Liver (tissue), 8 donors: ENCODE measurements at regions not wholly inside any gene's neighbourhood (a gene's known extent, or its start where the extent isn't known, plus 50 kb on each side); places are given as distances from the start of the nearest gene placed in this dataset.

Source experiments
- DNase-seq: peaks from one replicate; pipeline ENCODE4 v3.0.0-alpha.2; 2017; ENCODE audit warnings: low spot score
- H3K27ac ChIP-seq, 2 donors: one replicate each; pipeline ENCODE4 v1.7.0; 2013; ENCODE audit warnings: inconsistent platforms in 2 of 2, low read length in 2 of 2, control low read depth in 1 of 2, low read depth in 1 of 2, mild to moderate bottlenecking in 1 of 2
- H3K27me3 ChIP-seq, 4 donors: one replicate each; pipeline versions ENCODE4 v1.6.1 to v1.7.0; 2013; ENCODE audit warnings: low read length in 3 of 4, inconsistent platforms in 1 of 4, mild to moderate bottlenecking in 1 of 4, moderate library complexity in 1 of 4; ENCODE audit not compliant: control insufficient read depth in 4 of 4, insufficient read depth in 4 of 4
- H3K36me3 ChIP-seq, 4 donors: one replicate each; pipeline versions ENCODE4 v1.6.1 to v1.7.0; 2013; ENCODE audit warnings: low read length in 3 of 4, mild to moderate bottlenecking in 3 of 4, low read depth in 1 of 4, moderate library complexity in 1 of 4; ENCODE audit not compliant: control insufficient read depth in 4 of 4, insufficient read depth in 3 of 4
- H3K4me1 ChIP-seq, 4 donors: one replicate each; pipeline versions ENCODE4 v1.6.1 to v1.7.0; 2013; ENCODE audit warnings: low read length in 3 of 4, mild to moderate bottlenecking in 3 of 4, moderate library complexity in 1 of 4; ENCODE audit not compliant: control insufficient read depth in 4 of 4, insufficient read depth in 4 of 4
- H3K4me3 ChIP-seq, 3 donors: one replicate each; pipeline versions ENCODE4 v1.6.1 to v1.7.0; 2013; ENCODE audit warnings: low read length in 3 of 3, control low read depth in 1 of 3, low read depth in 1 of 3, mild to moderate bottlenecking in 1 of 3
- H3K9ac ChIP-seq, 2 donors: one replicate each; pipeline ENCODE4 v1.7.0; 2013; ENCODE audit warnings: low read length in 2 of 2, mild to moderate bottlenecking in 2 of 2, moderate library complexity in 2 of 2, control low read depth in 1 of 2, low read depth in 1 of 2
- H3K9me3 ChIP-seq, 4 donors: one replicate each; pipeline versions ENCODE4 v1.6.1 to v1.7.0; 2013; ENCODE audit warnings: low read length in 3 of 4; ENCODE audit not compliant: control insufficient read depth in 4 of 4
- EGR1 ChIP-seq, 2 donors: IDR thresholded peaks; 2 replicates each; pipeline ENCODE4 v1.6.1; 2016 to 2018; ENCODE audit warnings: antibody characterized with exemption in 2 of 2, low read depth in 2 of 2
- FOXA1 ChIP-seq: IDR thresholded peaks from 2 replicates; pipeline ENCODE4 v1.6.1; 2016; ENCODE audit warnings: antibody characterized with exemption
- FOXA2 ChIP-seq: IDR thresholded peaks from 2 replicates; pipeline ENCODE4 v1.6.1; 2016; ENCODE audit warnings: antibody characterized with exemption
- GABPA ChIP-seq, 2 donors: IDR thresholded peaks in 1 of 2; conservative IDR thresholded peaks in 1 of 2; 2 replicates each; pipeline ENCODE4 v1.6.1; 2016; ENCODE audit warnings: antibody characterized with exemption in 2 of 2, mild to moderate bottlenecking in 1 of 2, moderate library complexity in 1 of 2
- JUND ChIP-seq, 2 donors: IDR thresholded peaks; 2 replicates each; pipeline ENCODE4 v1.6.1; 2016; ENCODE audit warnings: antibody characterized with exemption in 2 of 2
- NR2F2 ChIP-seq: IDR thresholded peaks from 2 replicates; pipeline ENCODE4 v1.6.1; 2016; ENCODE audit warnings: antibody characterized with exemption
- RAD21 ChIP-seq, 2 donors: IDR thresholded peaks; 2 replicates each; pipeline ENCODE4 v1.6.1; 2016; ENCODE audit warnings: antibody characterized with exemption in 2 of 2, mild to moderate bottlenecking in 2 of 2
- RXRA ChIP-seq, 2 donors: IDR thresholded peaks; 2 replicates each; pipeline ENCODE4 v1.6.1; 2017 to 2018; ENCODE audit warnings: antibody characterized with exemption in 2 of 2, mild to moderate bottlenecking in 1 of 2
- TAF1 ChIP-seq: conservative IDR thresholded peaks from 2 replicates; pipeline ENCODE4 v1.6.1; 2016; ENCODE audit warnings: antibody characterized with exemption, mild to moderate bottlenecking
- YY1 ChIP-seq: IDR thresholded peaks from 2 replicates; pipeline ENCODE4 v1.6.1; 2016; ENCODE audit warnings: antibody characterized with exemption, mild to moderate bottlenecking
- WGBS: extraction: QIAGEN DNeasy Blood & Tissue Kit; methylation state at CpG from one replicate; pipeline ENCODE4 v1.1.7; 2013; 5-methylcytosine and 5-hydroxymethylcytosine counted together
- TF ChIP-seq, protein P1 (sequence below): IDR thresholded peaks from 2 replicates; pipeline ENCODE4 v1.6.1; 2016; ENCODE audit warnings: antibody characterized with exemption
- TF ChIP-seq, protein P2 (sequence below): IDR thresholded peaks from 2 replicates; pipeline ENCODE4 v1.6.1; 2016; ENCODE audit warnings: antibody characterized with exemption
- TF ChIP-seq, protein P3 (sequence below): fragments of 150-350 bp; IDR thresholded peaks from 2 replicates; pipeline ENCODE4 v1.5.1; 2017; ENCODE audit warnings: improper control_type of control experiment, low read depth, low read length; ENCODE audit not compliant: missing input control
- TF ChIP-seq, protein P4 (sequence below): IDR thresholded peaks from 2 replicates; pipeline ENCODE4 v1.6.1; 2016; ENCODE audit warnings: antibody characterized with exemption, mild to moderate bottlenecking
- TF ChIP-seq, protein P5 (sequence below): IDR thresholded peaks from 2 replicates; pipeline ENCODE4 v1.6.1; 2016; ENCODE audit warnings: antibody characterized with exemption
- donor health status: healthy.
- donor health status: healthy.
- donor health status: healthy.
- donor health status: healthy.
- donor health status: healthy.

DNA sequence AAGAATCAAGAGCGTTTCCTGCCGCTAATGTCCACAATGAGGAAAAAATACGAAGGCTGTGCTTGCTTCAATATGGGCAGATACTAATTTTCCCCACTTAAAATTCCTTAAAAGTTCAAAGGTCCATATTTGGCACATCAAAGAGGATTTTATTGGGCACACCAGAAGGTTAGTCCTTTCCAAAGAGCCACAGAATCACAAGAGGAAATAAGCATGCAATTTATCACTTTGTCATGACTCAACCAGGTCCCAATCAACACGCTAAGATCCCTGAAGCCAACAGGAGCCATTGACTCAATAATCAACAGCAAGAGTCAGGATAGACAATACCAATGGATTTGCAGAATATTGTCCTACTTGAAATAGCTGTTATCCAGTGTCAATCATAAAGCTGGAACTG lies 80.6 kb downstream of the MAP1LC3B2 start:
- no peak overlapping the region for H3K27ac ChIP-seq
- TF ChIP-seq GABPA (IDR thresholded peaks at IDR 0.05 in 1 of 2, conservative IDR thresholded peaks at IDR 0.05 in 1 of 2) (no peak), TAF1 (no peak), FOXA2 (no peak), JUND (IDR thresholded peaks at IDR 0.05) (no peak), RAD21 (IDR thresholded peaks at IDR 0.05) (no peak)
- TF ChIP-seq, protein P1, sequence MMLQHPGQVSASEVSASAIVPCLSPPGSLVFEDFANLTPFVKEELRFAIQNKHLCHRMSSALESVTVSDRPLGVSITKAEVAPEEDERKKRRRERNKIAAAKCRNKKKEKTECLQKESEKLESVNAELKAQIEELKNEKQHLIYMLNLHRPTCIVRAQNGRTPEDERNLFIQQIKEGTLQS, result no peak
- TF ChIP-seq, protein P2, sequence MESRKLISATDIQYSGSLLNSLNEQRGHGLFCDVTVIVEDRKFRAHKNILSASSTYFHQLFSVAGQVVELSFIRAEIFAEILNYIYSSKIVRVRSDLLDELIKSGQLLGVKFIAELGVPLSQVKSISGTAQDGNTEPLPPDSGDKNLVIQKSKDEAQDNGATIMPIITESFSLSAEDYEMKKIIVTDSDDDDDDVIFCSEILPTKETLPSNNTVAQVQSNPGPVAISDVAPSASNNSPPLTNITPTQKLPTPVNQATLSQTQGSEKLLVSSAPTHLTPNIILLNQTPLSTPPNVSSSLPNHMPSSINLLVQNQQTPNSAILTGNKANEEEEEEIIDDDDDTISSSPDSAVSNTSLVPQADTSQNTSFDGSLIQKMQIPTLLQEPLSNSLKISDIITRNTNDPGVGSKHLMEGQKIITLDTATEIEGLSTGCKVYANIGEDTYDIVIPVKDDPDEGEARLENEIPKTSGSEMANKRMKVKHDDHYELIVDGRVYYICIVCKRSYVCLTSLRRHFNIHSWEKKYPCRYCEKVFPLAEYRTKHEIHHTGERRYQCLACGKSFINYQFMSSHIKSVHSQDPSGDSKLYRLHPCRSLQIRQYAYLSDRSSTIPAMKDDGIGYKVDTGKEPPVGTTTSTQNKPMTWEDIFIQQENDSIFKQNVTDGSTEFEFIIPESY, result no peak
- 80% methylated on average over 4 of the region's 4 CpGs for WGBS

DNA sequence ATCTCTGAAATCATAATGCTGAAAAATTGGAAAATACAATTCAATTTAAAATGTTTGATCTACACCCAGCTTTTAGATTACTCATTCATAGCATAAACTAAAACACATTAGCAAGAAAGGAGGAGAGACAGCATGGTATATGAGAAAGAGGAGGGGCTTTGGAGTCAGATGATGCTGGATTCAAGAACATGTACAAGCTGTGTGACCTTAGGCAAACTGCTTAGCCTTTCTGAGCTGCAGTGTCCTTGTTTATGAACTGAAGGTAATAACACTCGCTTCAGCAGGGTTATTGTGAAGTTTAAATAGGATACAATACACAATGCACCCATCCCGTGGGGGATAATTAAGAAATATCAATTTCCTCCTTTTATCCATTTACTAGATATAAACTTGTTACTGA lies 79.2 kb downstream of the MAP1LC3B2 start:
- no peak overlapping the region for H3K4me3 ChIP-seq
- TF ChIP-seq EGR1 (IDR thresholded peaks at IDR 0.05; ENCODE audit: low read depth in 2 of 2), result no peak
- TF ChIP-seq, protein P3, sequence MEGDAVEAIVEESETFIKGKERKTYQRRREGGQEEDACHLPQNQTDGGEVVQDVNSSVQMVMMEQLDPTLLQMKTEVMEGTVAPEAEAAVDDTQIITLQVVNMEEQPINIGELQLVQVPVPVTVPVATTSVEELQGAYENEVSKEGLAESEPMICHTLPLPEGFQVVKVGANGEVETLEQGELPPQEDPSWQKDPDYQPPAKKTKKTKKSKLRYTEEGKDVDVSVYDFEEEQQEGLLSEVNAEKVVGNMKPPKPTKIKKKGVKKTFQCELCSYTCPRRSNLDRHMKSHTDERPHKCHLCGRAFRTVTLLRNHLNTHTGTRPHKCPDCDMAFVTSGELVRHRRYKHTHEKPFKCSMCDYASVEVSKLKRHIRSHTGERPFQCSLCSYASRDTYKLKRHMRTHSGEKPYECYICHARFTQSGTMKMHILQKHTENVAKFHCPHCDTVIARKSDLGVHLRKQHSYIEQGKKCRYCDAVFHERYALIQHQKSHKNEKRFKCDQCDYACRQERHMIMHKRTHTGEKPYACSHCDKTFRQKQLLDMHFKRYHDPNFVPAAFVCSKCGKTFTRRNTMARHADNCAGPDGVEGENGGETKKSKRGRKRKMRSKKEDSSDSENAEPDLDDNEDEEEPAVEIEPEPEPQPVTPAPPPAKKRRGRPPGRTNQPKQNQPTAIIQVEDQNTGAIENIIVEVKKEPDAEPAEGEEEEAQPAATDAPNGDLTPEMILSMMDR, result no peak
- TF ChIP-seq, protein P4, sequence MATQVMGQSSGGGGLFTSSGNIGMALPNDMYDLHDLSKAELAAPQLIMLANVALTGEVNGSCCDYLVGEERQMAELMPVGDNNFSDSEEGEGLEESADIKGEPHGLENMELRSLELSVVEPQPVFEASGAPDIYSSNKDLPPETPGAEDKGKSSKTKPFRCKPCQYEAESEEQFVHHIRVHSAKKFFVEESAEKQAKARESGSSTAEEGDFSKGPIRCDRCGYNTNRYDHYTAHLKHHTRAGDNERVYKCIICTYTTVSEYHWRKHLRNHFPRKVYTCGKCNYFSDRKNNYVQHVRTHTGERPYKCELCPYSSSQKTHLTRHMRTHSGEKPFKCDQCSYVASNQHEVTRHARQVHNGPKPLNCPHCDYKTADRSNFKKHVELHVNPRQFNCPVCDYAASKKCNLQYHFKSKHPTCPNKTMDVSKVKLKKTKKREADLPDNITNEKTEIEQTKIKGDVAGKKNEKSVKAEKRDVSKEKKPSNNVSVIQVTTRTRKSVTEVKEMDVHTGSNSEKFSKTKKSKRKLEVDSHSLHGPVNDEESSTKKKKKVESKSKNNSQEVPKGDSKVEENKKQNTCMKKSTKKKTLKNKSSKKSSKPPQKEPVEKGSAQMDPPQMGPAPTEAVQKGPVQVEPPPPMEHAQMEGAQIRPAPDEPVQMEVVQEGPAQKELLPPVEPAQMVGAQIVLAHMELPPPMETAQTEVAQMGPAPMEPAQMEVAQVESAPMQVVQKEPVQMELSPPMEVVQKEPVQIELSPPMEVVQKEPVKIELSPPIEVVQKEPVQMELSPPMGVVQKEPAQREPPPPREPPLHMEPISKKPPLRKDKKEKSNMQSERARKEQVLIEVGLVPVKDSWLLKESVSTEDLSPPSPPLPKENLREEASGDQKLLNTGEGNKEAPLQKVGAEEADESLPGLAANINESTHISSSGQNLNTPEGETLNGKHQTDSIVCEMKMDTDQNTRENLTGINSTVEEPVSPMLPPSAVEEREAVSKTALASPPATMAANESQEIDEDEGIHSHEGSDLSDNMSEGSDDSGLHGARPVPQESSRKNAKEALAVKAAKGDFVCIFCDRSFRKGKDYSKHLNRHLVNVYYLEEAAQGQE, result no peak
- TF ChIP-seq FOXA1, result no peak
- no peak for TF ChIP-seq NR2F2
- TF ChIP-seq, protein P5, sequence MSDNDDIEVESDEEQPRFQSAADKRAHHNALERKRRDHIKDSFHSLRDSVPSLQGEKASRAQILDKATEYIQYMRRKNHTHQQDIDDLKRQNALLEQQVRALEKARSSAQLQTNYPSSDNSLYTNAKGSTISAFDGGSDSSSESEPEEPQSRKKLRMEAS, result no peak
- TF ChIP-seq YY1, result no peak
- no peak for TF ChIP-seq RXRA (IDR thresholded peaks at IDR 0.05)
- TF ChIP-seq TAF1, result no peak
- TF ChIP-seq FOXA2, result no peak
- peaks cover 5 to 34% (median 27%) of the 10 kb centered on the region in 4 donors for H3K4me1 ChIP-seq
- DNase-seq, result no peak
- no peaks in the 10 kb centered on the region for H3K27me3 ChIP-seq
- no peak overlapping the region for H3K27ac ChIP-seq
- no peak overlapping the region for H3K9ac ChIP-seq
- no peaks in the 10 kb centered on the region for H3K36me3 ChIP-seq
- no peaks in the 10 kb centered on the region for H3K9me3 ChIP-seq
- 84% methylated on average over 2 of the region's 2 CpGs for WGBS

More for the DNA sequence above, 80.6 kb downstream of the MAP1LC3B2 start:
- DNase-seq, result no peak
- Histone ChIP-seq H3K27me3 (no peaks in the 10 kb centered on the region), H3K4me1 (peaks cover 5 to 28% (median 24%) of the 10 kb centered on the region in 4 donors), H3K9ac (no peak overlapping the region), H3K36me3 (no peaks in the 10 kb centered on the region), H3K4me3 (no peak overlapping the region), H3K9me3 (no peaks in the 10 kb centered on the region)
